ENCODE measurements at regions not wholly inside any gene's neighbourhood (a gene's known extent, or its start where the extent isn't known, plus 50 kb on each side); places are given as distances from the start of the nearest gene placed in this dataset.

- TF ChIP-seq CTCF (IDR thresholded peaks at IDR 0.05; ENCODE audit: control extremely low read depth in 1 of 3, insufficient read depth in 1 of 3, low read depth in 1 of 3, low read length in 3 of 3) = no peak
- no peak for TF ChIP-seq POLR2A (IDR thresholded peaks at IDR 0.05; ENCODE audit: control extremely low read depth in 1 of 2, low read depth in 2 of 2, low read length in 2 of 2)
- no peak for TF ChIP-seq NRF1 (IDR thresholded peaks at IDR 0.05; ENCODE audit: low read depth, low read length)
- no peak for TF ChIP-seq CBX8 (IDR thresholded peaks at IDR 0.05; ENCODE audit: borderline replicate concordance, low read depth, low read length)
- no peak for TF ChIP-seq POLR2AphosphoS5 (IDR thresholded peaks at IDR 0.05; ENCODE audit: low read depth, low read length)
- TF ChIP-seq RAD21 (IDR thresholded peaks at IDR 0.05 in 1 of 2, conservative IDR thresholded peaks at IDR 0.05 in 1 of 2; ENCODE audit: low read depth in 2 of 2, low read length in 2 of 2) = no peak
- no peak for TF ChIP-seq SP1 (IDR thresholded peaks at IDR 0.05; ENCODE audit: low read depth, low read length)
- no peak for TF ChIP-seq SIRT6 (IDR thresholded peaks at IDR 0.05; ENCODE audit: low read length)
- no peak for TF ChIP-seq SUZ12 (IDR thresholded peaks at IDR 0.05; ENCODE audit: low read length)
- TF ChIP-seq ATF3 (IDR thresholded peaks at IDR 0.05; ENCODE audit: insufficient read depth, low read depth, low read length) = no peak
- TF ChIP-seq EZH2 (IDR thresholded peaks at IDR 0.05; ENCODE audit: low read depth, low read length, severe bottlenecking) = no peak
- TF ChIP-seq JUN (IDR thresholded peaks at IDR 0.05; ENCODE audit: low read depth, low read length) = no peak
- no peak for TF ChIP-seq EP300 (IDR thresholded peaks at IDR 0.05; ENCODE audit: borderline replicate concordance in 1 of 2, low read depth in 2 of 2, low read length in 2 of 2)
Measured at GRCh38 chr6:90993770-90994169, 406.9 kb upstream of the MAP3K7 start.

Data from H1 (cell line).